HG02798 (cell line): ENCODE measurements at regions not wholly inside any gene's neighbourhood (a gene's known extent, or its start where the extent isn't known, plus 50 kb on each side); places are given as distances from the start of the nearest gene placed in this dataset.

Source experiments
- ATAC-seq: cut with Tn5 transposase; IDR thresholded peaks from one replicate; pipeline ENCODE4 v1.9.1; 2021; ENCODE audit warnings: mild to moderate bottlenecking; ENCODE audit not compliant: unreplicated experiment, poor library complexity

DNA sequence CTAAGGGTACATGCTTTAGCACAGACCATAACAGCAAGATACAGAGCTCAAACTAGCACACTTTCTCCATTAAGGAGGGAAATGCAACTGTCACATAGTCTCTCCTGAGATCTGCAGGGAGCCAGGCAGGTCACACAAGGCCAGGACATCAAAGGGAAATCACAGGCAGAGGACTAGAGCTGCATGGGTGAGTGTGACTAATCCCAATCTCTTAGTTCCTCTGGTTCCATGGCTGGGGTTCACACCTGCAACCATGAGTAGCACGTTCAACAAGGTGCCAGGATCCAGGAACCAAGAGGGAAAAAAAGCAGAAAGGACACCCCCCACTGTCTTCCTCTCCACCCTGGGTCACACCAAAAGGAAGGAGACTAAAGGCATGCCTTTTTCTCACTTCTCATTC lies 296.5 kb upstream of the STEAP1 start:
- no peak for ATAC-seq

DNA sequence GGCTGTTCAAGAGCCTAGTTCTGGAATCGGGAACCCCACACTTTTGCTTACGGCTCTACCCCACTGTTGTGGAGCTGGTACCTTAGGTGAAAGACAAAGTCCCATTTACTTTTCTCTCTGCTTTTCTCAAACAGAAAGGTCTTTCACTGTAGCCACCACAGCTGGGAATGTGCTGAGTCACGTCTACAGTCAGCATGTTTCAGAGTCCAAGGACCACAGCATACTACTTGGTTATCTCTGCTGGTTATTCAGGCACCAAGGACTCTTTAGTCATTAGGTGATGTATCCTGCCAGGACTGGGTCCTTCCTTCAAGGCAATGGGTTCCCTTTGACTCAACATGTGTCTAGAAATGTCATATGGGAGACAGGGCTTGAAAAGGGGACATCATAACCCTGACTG lies 266.8 kb upstream of the STEAP1 start:
- ATAC-seq: no peak

GRCh38 chr7:89908736-89909135 lies 245.5 kb upstream of the STEAP1 start:
- no peak for ATAC-seq

DNA sequence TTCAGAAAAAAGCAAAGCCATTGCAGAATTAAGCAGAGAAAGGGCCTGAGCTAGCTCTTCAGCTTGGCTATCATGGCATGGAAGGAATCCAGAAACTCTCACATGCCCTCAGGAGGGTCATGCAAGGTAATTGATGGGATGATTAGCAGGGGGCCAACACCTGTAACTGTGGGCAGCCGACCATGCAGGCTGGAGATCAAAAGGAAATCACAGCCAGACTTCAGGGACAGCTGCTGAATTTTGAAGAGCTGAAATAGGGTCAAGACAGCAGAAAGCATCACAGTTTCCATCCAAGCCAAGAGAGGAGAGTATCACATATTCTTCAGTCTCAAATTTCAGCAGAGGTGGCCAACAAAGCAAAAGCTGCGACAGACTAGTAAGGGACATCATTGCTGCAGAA lies 239.6 kb upstream of the STEAP1 start:
- no peak for ATAC-seq

- no peak for ATAC-seq
Measured at GRCh38 chr7:89926194-89926593, 228.1 kb upstream of the STEAP1 start.

- no peak for ATAC-seq
Measured at GRCh38 chr7:89926701-89927100, 227.6 kb upstream of the STEAP1 start.

DNA sequence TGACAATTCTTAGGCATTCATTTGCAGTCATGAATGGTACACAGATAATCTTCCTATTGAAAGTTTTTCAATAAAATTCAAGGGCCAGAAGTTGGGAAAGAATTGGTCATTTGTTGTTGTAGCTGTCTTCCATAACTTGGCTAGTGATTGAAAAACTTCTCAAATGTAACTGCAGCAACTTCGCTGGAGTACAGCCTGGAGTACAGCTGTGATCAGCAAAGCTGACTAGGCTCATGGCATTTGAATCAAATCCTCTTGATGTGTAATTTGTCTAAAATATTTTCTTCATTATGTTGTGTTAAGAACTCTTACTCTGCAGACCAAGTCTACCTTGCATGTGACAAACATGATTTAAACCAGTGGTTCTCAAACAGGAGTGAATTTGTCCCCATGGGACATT lies 226.5 kb upstream of the STEAP1 start:
- no peak for ATAC-seq

GRCh38 chr7:89928451-89928850 lies 225.8 kb upstream of the STEAP1 start:
- no peak for ATAC-seq

- no peak for ATAC-seq
Measured at GRCh38 chr7:89934101-89934500, 220.2 kb upstream of the STEAP1 start.

- no peak for ATAC-seq
Measured at GRCh38 chr7:89943525-89944050, 210.7 kb upstream of the STEAP1 start.

DNA sequence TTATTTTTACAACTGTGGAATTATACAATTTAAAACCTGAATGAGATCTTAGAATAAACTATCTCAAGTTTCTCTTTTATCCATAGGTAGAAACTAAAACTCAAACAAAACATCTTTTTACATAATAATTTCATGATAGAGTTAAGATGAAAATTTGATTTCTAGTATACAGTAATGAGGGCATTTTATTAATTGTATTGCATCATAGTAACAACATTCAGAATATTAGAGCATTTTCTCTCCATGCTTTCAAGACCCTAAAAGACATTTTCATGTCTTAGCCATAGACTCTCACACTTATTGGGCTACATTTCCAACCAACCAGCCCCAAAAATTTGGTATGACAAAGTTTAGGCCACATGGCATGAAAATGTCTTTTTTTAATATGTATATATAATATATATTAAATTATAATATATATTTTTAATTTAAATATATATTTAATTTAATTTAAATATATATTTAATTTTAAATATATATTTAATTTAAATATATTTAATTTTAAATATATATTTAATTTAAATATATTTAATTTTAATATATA lies 195.7 kb upstream of the STEAP1 start:
- no peak for ATAC-seq

DNA sequence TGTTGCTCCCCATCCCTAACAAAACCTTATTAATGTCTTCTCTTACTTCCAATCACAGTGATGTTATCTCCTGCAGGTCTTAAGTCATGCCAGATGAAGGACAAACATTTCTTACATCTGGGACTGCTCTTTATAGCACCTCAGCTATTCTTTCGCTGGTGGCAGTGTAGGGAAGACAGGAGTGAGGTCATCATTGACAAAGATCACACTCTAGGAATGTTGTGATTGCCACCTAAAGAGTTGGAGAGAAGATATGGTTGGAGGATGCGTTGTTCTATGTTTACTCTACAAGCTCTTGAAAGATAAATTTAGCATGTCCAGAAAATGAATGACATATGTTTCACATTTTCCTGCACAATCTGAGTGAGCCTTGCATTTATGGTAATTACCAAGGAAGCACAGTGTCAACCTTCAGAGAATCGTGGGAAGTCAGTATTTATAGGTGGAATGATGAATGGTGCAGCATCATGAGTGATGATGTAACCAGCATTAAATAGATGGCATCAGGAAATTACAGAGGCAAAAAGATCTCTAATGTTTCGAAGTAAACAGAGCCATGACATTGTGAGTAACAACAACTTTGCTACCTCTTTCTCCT lies 188.1 kb upstream of the STEAP1 start:
- ATAC-seq: no peak

GRCh38 chr7:89975577-89975976 lies 178.7 kb upstream of the STEAP1 start:
- no peak for ATAC-seq

DNA sequence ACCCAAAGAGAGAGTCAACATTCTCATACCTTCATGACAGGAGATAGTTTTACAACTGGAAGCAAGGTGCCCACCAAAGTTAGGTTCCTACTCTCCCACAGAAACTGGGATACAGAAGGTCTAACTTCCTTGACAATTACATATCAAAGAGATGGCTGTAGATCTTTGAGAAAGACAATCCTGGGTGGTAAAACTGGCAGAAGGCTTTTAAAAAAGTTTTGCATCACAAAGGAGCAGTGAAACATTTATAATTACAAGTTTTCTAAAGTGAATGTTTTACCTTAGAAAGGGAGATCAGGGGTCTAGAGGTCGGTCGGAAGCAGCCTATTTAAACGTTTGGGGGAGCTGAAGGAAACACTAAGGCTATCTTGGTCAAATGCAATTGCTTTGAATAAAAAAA lies 166.6 kb upstream of the STEAP1 start:
- ATAC-seq: no peak

DNA sequence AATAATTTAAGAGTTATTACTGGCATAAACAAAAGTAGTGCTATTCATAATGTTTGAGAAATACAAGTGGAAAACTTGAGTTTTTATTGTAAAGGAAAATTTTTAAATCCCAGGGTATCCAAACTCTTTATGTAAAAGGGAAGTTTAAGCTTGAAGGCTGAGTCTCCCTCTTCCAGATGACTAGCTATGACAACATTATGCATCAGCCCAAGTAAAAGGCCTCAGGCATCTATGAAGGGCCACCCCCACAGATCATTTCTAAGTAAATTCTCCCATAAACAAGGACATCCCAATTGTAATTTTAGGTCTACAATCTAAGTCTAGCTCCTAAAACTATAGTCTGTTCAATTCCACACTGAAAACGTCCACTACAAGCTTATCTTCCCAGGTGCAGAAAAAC lies 166.2 kb upstream of the STEAP1 start:
- ATAC-seq: no peak

DNA sequence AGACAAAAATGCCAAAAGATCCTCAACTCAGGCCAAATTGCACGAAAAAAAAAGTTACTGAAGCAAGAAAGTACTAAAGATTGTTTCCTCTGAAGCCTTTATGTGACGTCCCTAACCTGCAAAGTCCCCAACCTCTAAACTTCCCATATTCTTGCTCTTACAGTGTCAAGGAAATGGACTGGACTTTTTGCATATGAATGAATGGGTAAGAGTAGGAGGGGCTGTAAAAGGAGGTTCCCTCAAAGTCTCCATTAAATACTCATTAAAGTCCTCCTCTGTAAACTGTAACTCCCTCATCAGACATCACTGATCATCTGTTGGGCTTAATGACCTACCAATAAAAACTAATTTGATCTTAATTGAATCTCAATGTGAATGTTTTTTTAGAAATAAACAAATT lies 164.8 kb upstream of the STEAP1 start:
- ATAC-seq: no peak

- ATAC-seq: no peak
Measured at GRCh38 chr7:89994483-89994882, 159.8 kb upstream of the STEAP1 start.

DNA sequence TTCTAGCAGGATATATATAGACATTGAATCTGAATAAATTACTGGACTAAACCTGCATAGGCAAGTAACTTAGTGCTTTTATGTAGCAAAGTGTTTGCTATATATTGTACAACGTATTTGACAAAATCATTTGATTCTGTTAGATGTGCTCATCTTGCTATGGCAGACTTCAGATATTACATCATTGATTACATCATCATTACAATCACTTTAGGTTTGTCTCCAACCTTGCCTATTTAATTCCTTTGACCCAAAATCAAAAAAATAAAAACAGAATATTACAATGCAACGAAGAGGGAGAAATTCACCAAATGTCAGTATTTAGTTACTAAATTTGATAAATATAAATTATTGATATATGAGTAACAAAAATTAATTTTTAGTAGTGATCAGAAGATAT lies 155.7 kb upstream of the STEAP1 start:
- ATAC-seq: no peak

GRCh38 chr7:90005836-90006235 lies 148.4 kb upstream of the STEAP1 start:
- ATAC-seq: no peak

- no peak for ATAC-seq
Measured at GRCh38 chr7:90007001-90007654, 147.1 kb upstream of the STEAP1 start.

GRCh38 chr7:90007831-90008230 lies 146.4 kb upstream of the STEAP1 start:
- ATAC-seq: no peak

DNA sequence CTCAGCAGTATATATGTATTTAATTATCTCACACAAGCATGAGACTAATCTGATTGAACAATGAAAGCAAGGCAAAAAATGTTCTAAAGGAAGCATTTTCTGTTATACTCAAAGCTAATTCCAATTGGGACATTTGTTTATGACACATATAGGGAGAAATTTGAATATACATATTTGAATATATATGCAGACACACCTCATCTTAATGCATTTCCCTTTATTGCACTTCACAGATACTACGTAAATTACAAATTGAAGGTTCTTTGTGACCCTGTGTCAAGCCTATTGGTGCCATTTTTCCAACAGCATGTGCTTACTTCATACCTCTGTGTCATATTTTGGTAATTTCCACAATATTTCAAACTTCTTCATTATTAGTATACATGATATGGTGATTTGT lies 132.1 kb upstream of the STEAP1 start:
- no peak for ATAC-seq
